GM23248 (cell line): ENCODE measurements at regions not wholly inside any gene's neighbourhood (a gene's known extent, or its start where the extent isn't known, plus 50 kb on each side); places are given as distances from the start of the nearest gene placed in this dataset.

Experiments used
- EZH2 ChIP-seq: fragments of 200-600 bp; sonication (generic); IDR thresholded peaks from 2 replicates; pipeline ENCODE4 v1.6.1; 2018; ENCODE audit warnings: antibody characterized with exemption, mild to moderate bottlenecking; ENCODE audit not compliant: insufficient read depth, poor library complexity, severe bottlenecking
- EZH2phosphoT487 ChIP-seq: fragments of 200-600 bp; sonication (generic); IDR thresholded peaks from 2 replicates; pipeline ENCODE4 v1.6.1; 2018; ENCODE audit warnings: antibody characterized with exemption, moderate library complexity, mild to moderate bottlenecking, low read depth; ENCODE audit not compliant: insufficient read depth

GRCh38 chr10:30176776-30177533, 117.6 kb upstream of the JCAD start:
- TF ChIP-seq EZH2phosphoT487: no peak
- no peak for TF ChIP-seq EZH2
